MM.1S (cell line): ENCODE measurements at regions not wholly inside any gene's neighbourhood (a gene's known extent, or its start where the extent isn't known, plus 50 kb on each side); places are given as distances from the start of the nearest gene placed in this dataset.

Experiments used
- DNase-seq: peaks from one replicate; pipeline ENCODE4 v3.0.0-alpha.2; 2015
- H2AFZ ChIP-seq: fragments of 300-600 bp; sonication (generic); 2 replicates; pipeline ENCODE4 v1.6.0; 2016; ENCODE audit warnings: antibody characterized with exemption, low read length
- H3F3A ChIP-seq: fragments of 300-600 bp; sonication (generic); 2 replicates; pipeline ENCODE4 v1.6.1; 2016; ENCODE audit warnings: mild to moderate bottlenecking, antibody characterized with exemption, low read length, moderate library complexity, mixed read lengths; ENCODE audit not compliant: insufficient read depth
- H3K27ac ChIP-seq: fragments of 300-600 bp; sonication (generic); 2 replicates; pipeline ENCODE4 v1.5.1; 2016; ENCODE audit warnings: mild to moderate bottlenecking, low read length
- H3K27me3 ChIP-seq: fragments of 300-600 bp; sonication (generic); replicated peaks from 2 replicates; pipeline ENCODE4 v1.6.0; 2016; ENCODE audit warnings: low read length; ENCODE audit not compliant: insufficient read depth
- H3K36me3 ChIP-seq: fragments of 300-600 bp; sonication (generic); replicated peaks from 2 replicates; pipeline ENCODE4 v1.6.1; 2016; ENCODE audit warnings: mild to moderate bottlenecking, low read length, mixed read lengths; ENCODE audit not compliant: insufficient read depth
- H3K4me1 ChIP-seq: fragments of 300-600 bp; sonication (generic); 2 replicates; pipeline ENCODE4 v1.6.1; 2016; ENCODE audit warnings: low read length, mixed read lengths
- H3K4me2 ChIP-seq: fragments of 300-600 bp; sonication (generic); 2 replicates; pipeline ENCODE4 v1.6.0; 2016; ENCODE audit warnings: low read depth, low read length
- H3K4me3 ChIP-seq: fragments of 300-600 bp; sonication (generic); 2 replicates; pipeline ENCODE4 v1.5.1; 2016; ENCODE audit warnings: low read length, mixed read lengths
- H3K79me2 ChIP-seq: fragments of 300-600 bp; sonication (generic); 2 replicates; pipeline ENCODE4 v1.6.1; 2016; ENCODE audit warnings: mixed run types, low read length, mixed read lengths
- H3K9ac ChIP-seq: fragments of 300-600 bp; sonication (generic); 2 replicates; pipeline ENCODE4 v1.6.1; 2016; ENCODE audit warnings: low read length, mixed read lengths
- H3K9me2 ChIP-seq: fragments of 300-600 bp; sonication (generic); replicated peaks from 2 replicates; pipeline ENCODE4 v1.6.1; 2016; ENCODE audit warnings: mild to moderate bottlenecking, low read length, mixed read lengths; ENCODE audit not compliant: insufficient read depth
- H3K9me3 ChIP-seq: fragments of 300-600 bp; sonication (generic); replicated peaks from 2 replicates; pipeline ENCODE4 v1.6.1; 2016; ENCODE audit warnings: mild to moderate bottlenecking, low read length, mixed read lengths; ENCODE audit not compliant: insufficient read depth
- H4K20me1 ChIP-seq: fragments of 300-600 bp; sonication (generic); 2 replicates; pipeline ENCODE4 v1.6.1; 2016; ENCODE audit warnings: mild to moderate bottlenecking, low read length, moderate library complexity, mixed read lengths; ENCODE audit not compliant: insufficient read depth
- CTCF ChIP-seq: fragments of 300-600 bp; sonication (generic); IDR thresholded peaks from 2 replicates; pipeline ENCODE4 v1.5.1; 2016; ENCODE audit warnings: antibody characterized with exemption, low read length, mixed read lengths
- EZH2 ChIP-seq: fragments of 300-600 bp; sonication (generic); optimal IDR thresholded peaks from 2 replicates; pipeline ENCODE3; 2017; ENCODE audit warnings: low read depth, mild to moderate bottlenecking, antibody characterized with exemption, low read length, mixed read lengths
- EZH2phosphoT487 ChIP-seq: fragments of 300-600 bp; sonication (generic); IDR thresholded peaks from 2 replicates; pipeline ENCODE4 v1.6.1; 2018; ENCODE audit warnings: antibody characterized with exemption, low read length

- Histone ChIP-seq H3K27me3 (no peaks in the 10 kb centered on the region), H3K4me1 (no peaks in the 10 kb centered on the region), H4K20me1 (no peaks in the 10 kb centered on the region), H3K36me3 (no peaks in the 10 kb centered on the region), H2AFZ (no peak overlapping the region), H3K9me2 (no peaks in the 10 kb centered on the region), H3K4me3 (no peak overlapping the region), H3K4me2 (no peak overlapping the region), H3K27ac (no peak overlapping the region), H3K9ac (no peak overlapping the region), H3K79me2 (no peaks in the 10 kb centered on the region), H3F3A (no peaks in the 10 kb centered on the region), H3K9me3 (no peaks in the 10 kb centered on the region)
- no peak for TF ChIP-seq EZH2
- TF ChIP-seq EZH2phosphoT487: no peak
- no peak for TF ChIP-seq CTCF
- no peak for DNase-seq
Measured at GRCh38 chr13:73556902-73557301, 498.1 kb downstream of the KLF5 start.

GRCh38 chr13:73556128-73556527 is 497.3 kb downstream of the KLF5 start:
- Histone ChIP-seq H3K9me2 (no peaks in the 10 kb centered on the region), H3K4me2 (no peak overlapping the region), H3K9ac (no peak overlapping the region), H3K36me3 (no peaks in the 10 kb centered on the region), H3K4me3 (no peak overlapping the region), H2AFZ (no peak overlapping the region), H3K9me3 (no peaks in the 10 kb centered on the region), H3F3A (no peaks in the 10 kb centered on the region), H4K20me1 (no peaks in the 10 kb centered on the region), H3K27me3 (no peaks in the 10 kb centered on the region), H3K4me1 (no peaks in the 10 kb centered on the region), H3K27ac (no peak overlapping the region), H3K79me2 (no peaks in the 10 kb centered on the region)
- no peak for DNase-seq
- TF ChIP-seq EZH2 (no peak), CTCF (no peak), EZH2phosphoT487 (no peak)

GRCh38 chr13:73551736-73552135 is 492.9 kb downstream of the KLF5 start:
- Histone ChIP-seq H3K36me3 (no peaks in the 10 kb centered on the region), H3K4me2 (no peak overlapping the region), H3K4me1 (no peaks in the 10 kb centered on the region), H3K9ac (no peak overlapping the region), H3K9me2 (no peaks in the 10 kb centered on the region; the same call in 1 of the 2 replicates), H2AFZ (no peak overlapping the region), H3K27ac (no peak overlapping the region), H3K9me3 (no peaks in the 10 kb centered on the region), H3K27me3 (no peaks in the 10 kb centered on the region), H3K79me2 (no peaks in the 10 kb centered on the region), H3K4me3 (no peak overlapping the region), H4K20me1 (no peaks in the 10 kb centered on the region), H3F3A (no peaks in the 10 kb centered on the region)
- no peak for DNase-seq
- no peak for TF ChIP-seq CTCF
- no peak for TF ChIP-seq EZH2phosphoT487
- no peak for TF ChIP-seq EZH2
